ENCODE measurements at regions not wholly inside any gene's neighbourhood (a gene's known extent, or its start where the extent isn't known, plus 50 kb on each side); places are given as distances from the start of the nearest gene placed in this dataset.
"Not testable (repeated sequence)": the region's sequence is repeated elsewhere in the genome, so short reads cannot be mapped to it uniquely, and the experiment has no call there.

DNA sequence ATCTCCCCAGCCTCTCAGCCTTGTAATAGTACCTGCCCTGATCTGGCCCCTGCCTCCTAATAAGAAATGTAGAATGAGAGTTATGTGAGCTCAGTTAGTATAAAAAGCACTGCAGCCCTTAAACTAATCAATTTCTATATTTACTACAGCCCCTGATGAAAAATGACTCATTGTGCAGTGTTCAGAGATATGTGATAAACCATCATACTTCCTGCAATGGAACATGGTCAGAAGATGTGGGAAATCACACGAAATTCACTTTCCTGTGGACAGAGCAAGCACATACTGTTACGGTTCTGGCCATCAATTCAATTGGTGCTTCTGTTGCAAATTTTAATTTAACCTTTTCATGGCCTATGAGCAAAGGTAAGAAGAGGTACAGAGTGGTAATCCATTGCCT is 176.8 kb upstream of the PDE4B start:
- Histone ChIP-seq H2AFZ (ENCODE audit: low read depth, low read length) (no peak overlapping the region), H3K27ac (ENCODE audit: low read length) (no peak overlapping the region), H3K36me3 (ENCODE audit: insufficient read depth, low read length) (no peaks in the 10 kb centered on the region), H3K27me3 (ENCODE audit: insufficient read depth, low read length, poor library complexity) (no peaks in the 10 kb centered on the region), H3K9ac (ENCODE audit: low read depth, low read length) (no peak overlapping the region), H3K4me1 (ENCODE audit: insufficient read depth, low read length) (no peaks in the 10 kb centered on the region), H4K20me1 (ENCODE audit: insufficient read depth, low read length) (no peaks in the 10 kb centered on the region), H3K4me2 (ENCODE audit: insufficient read depth, low read length) (no peak overlapping the region), H3K79me2 (ENCODE audit: insufficient read depth, low read length) (no peaks in the 10 kb centered on the region), H3K4me3 (ENCODE audit: low read depth in 1 of 2, low read length in 2 of 2) (no peak overlapping the region), H3K9me3 (ENCODE audit: insufficient read depth, low read length, severe bottlenecking) (no peaks in the 10 kb centered on the region)
- no peak for ATAC-seq (ENCODE audit: insufficient read depth, low read depth)
- no peak for DNase-seq
- no peak for TF ChIP-seq EZH2 (IDR thresholded peaks at IDR 0.05; ENCODE audit: borderline replicate concordance, low read depth, low read length, severe bottlenecking)
- TF ChIP-seq, protein P1, sequence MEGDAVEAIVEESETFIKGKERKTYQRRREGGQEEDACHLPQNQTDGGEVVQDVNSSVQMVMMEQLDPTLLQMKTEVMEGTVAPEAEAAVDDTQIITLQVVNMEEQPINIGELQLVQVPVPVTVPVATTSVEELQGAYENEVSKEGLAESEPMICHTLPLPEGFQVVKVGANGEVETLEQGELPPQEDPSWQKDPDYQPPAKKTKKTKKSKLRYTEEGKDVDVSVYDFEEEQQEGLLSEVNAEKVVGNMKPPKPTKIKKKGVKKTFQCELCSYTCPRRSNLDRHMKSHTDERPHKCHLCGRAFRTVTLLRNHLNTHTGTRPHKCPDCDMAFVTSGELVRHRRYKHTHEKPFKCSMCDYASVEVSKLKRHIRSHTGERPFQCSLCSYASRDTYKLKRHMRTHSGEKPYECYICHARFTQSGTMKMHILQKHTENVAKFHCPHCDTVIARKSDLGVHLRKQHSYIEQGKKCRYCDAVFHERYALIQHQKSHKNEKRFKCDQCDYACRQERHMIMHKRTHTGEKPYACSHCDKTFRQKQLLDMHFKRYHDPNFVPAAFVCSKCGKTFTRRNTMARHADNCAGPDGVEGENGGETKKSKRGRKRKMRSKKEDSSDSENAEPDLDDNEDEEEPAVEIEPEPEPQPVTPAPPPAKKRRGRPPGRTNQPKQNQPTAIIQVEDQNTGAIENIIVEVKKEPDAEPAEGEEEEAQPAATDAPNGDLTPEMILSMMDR (IDR thresholded peaks at IDR 0.05; ENCODE audit: borderline replicate concordance, extremely low read depth, low read length, poor library complexity, severe bottlenecking): no peak

- not testable (repeated sequence) for H3K9me3 ChIP-seq (ENCODE audit: insufficient read depth, low read length, severe bottlenecking); H2AFZ ChIP-seq (ENCODE audit: low read depth, low read length); H3K27me3 ChIP-seq (ENCODE audit: insufficient read depth, low read length, poor library complexity); H4K20me1 ChIP-seq (ENCODE audit: insufficient read depth, low read length); ATAC-seq (ENCODE audit: insufficient read depth, low read depth); H3K4me3 ChIP-seq (ENCODE audit: low read depth in 1 of 2, low read length in 2 of 2); H3K9ac ChIP-seq (ENCODE audit: low read depth, low read length); H3K79me2 ChIP-seq (ENCODE audit: insufficient read depth, low read length); H3K4me2 ChIP-seq (ENCODE audit: insufficient read depth, low read length); H3K36me3 ChIP-seq (ENCODE audit: insufficient read depth, low read length); H3K4me1 ChIP-seq (ENCODE audit: insufficient read depth, low read length); DNase-seq; H3K27ac ChIP-seq (ENCODE audit: low read length)
Measured at GRCh38 chr1:65621721-65622120, 171.0 kb upstream of the PDE4B start.

GRCh38 chr1:65623895-65624294 is 168.8 kb upstream of the PDE4B start:
- H3K27me3 ChIP-seq (ENCODE audit: insufficient read depth, low read length, poor library complexity): no peaks in the 10 kb centered on the region
- H3K79me2 ChIP-seq (ENCODE audit: insufficient read depth, low read length): no peaks in the 10 kb centered on the region
- TF ChIP-seq, protein P1 (IDR thresholded peaks at IDR 0.05; ENCODE audit: borderline replicate concordance, extremely low read depth, low read length, poor library complexity, severe bottlenecking): no peak
- no peak for TF ChIP-seq EZH2 (IDR thresholded peaks at IDR 0.05; ENCODE audit: borderline replicate concordance, low read depth, low read length, severe bottlenecking)
- H3K9ac ChIP-seq (ENCODE audit: low read depth, low read length): no peak overlapping the region
- H3K4me1 ChIP-seq (ENCODE audit: insufficient read depth, low read length): no peaks in the 10 kb centered on the region
- H2AFZ ChIP-seq (ENCODE audit: low read depth, low read length): no peak overlapping the region
- H4K20me1 ChIP-seq (ENCODE audit: insufficient read depth, low read length): no peaks in the 10 kb centered on the region
- DNase-seq: no peak
- no peak for ATAC-seq (ENCODE audit: insufficient read depth, low read depth)
- H3K4me3 ChIP-seq (ENCODE audit: low read depth in 1 of 2, low read length in 2 of 2): no peak overlapping the region
- no peaks in the 10 kb centered on the region for H3K36me3 ChIP-seq (ENCODE audit: insufficient read depth, low read length)
- no peaks in the 10 kb centered on the region for H3K9me3 ChIP-seq (ENCODE audit: insufficient read depth, low read length, severe bottlenecking)
- H3K4me2 ChIP-seq (ENCODE audit: insufficient read depth, low read length): no peak overlapping the region
- no peak overlapping the region for H3K27ac ChIP-seq (ENCODE audit: low read length)

GRCh38 chr1:65625528-65625927 is 167.2 kb upstream of the PDE4B start:
- no peaks in the 10 kb centered on the region for H3K4me1 ChIP-seq (ENCODE audit: insufficient read depth, low read length)

More at GRCh38 chr1:65625528-65625927, 167.2 kb upstream of the PDE4B start:
- H4K20me1 ChIP-seq (ENCODE audit: insufficient read depth, low read length): no peaks in the 10 kb centered on the region
- no peak overlapping the region for H3K9ac ChIP-seq (ENCODE audit: low read depth, low read length)
- no peaks in the 10 kb centered on the region for H3K79me2 ChIP-seq (ENCODE audit: insufficient read depth, low read length)
- no peak overlapping the region for H3K4me3 ChIP-seq (ENCODE audit: low read depth in 1 of 2, low read length in 2 of 2)
- TF ChIP-seq, protein P1 (IDR thresholded peaks at IDR 0.05; ENCODE audit: borderline replicate concordance, extremely low read depth, low read length, poor library complexity, severe bottlenecking): no peak
- no peak for TF ChIP-seq EZH2 (IDR thresholded peaks at IDR 0.05; ENCODE audit: borderline replicate concordance, low read depth, low read length, severe bottlenecking)
- no peak overlapping the region for H3K4me2 ChIP-seq (ENCODE audit: insufficient read depth, low read length)
- H3K9me3 ChIP-seq (ENCODE audit: insufficient read depth, low read length, severe bottlenecking): no peaks in the 10 kb centered on the region
- no peak for ATAC-seq (ENCODE audit: insufficient read depth, low read depth)
- no peaks in the 10 kb centered on the region for H3K27me3 ChIP-seq (ENCODE audit: insufficient read depth, low read length, poor library complexity)
- no peak overlapping the region for H2AFZ ChIP-seq (ENCODE audit: low read depth, low read length)
- H3K36me3 ChIP-seq (ENCODE audit: insufficient read depth, low read length): no peaks in the 10 kb centered on the region
- no peak for DNase-seq
- H3K27ac ChIP-seq (ENCODE audit: low read length): no peak overlapping the region

All from DND-41 (cell line).